Esophagus muscularis mucosa (tissue), 3 donors: ENCODE measurements at regions not wholly inside any gene's neighbourhood (a gene's known extent, or its start where the extent isn't known, plus 50 kb on each side); places are given as distances from the start of the nearest gene placed in this dataset.
"Not testable (repeated sequence)": the region's sequence is repeated elsewhere in the genome, so short reads cannot be mapped to it uniquely, and the experiment has no call there.

ENCODE experiments used
- POLR2A ChIP-seq: fragments of 450-650 bp; IDR thresholded peaks from one replicate; pipeline ENCODE4 v1.6.1; 2017; ENCODE audit warnings: antibody characterized with exemption, moderate library complexity, mild to moderate bottlenecking, low read depth
- POLR2AphosphoS5 ChIP-seq, 2 donors: sonication (generic); formaldehyde crosslinking; IDR thresholded peaks; one replicate each; pipeline ENCODE4 v1.6.1; 2017; ENCODE audit warnings: antibody characterized with exemption in 2 of 2
- TF ChIP-seq, protein P1 (sequence below), 3 experiments: fragments of 200-600 bp in 2 of 3; fragments of 450-650 bp in 1 of 3; sonication (generic) in 2 of 3; IDR thresholded peaks; one replicate each; pipeline ENCODE4 v1.5.1; 2017 to 2019; ENCODE audit warnings: antibody characterized with exemption in 3 of 3, mild to moderate bottlenecking in 2 of 3, moderate library complexity in 1 of 3

DNA sequence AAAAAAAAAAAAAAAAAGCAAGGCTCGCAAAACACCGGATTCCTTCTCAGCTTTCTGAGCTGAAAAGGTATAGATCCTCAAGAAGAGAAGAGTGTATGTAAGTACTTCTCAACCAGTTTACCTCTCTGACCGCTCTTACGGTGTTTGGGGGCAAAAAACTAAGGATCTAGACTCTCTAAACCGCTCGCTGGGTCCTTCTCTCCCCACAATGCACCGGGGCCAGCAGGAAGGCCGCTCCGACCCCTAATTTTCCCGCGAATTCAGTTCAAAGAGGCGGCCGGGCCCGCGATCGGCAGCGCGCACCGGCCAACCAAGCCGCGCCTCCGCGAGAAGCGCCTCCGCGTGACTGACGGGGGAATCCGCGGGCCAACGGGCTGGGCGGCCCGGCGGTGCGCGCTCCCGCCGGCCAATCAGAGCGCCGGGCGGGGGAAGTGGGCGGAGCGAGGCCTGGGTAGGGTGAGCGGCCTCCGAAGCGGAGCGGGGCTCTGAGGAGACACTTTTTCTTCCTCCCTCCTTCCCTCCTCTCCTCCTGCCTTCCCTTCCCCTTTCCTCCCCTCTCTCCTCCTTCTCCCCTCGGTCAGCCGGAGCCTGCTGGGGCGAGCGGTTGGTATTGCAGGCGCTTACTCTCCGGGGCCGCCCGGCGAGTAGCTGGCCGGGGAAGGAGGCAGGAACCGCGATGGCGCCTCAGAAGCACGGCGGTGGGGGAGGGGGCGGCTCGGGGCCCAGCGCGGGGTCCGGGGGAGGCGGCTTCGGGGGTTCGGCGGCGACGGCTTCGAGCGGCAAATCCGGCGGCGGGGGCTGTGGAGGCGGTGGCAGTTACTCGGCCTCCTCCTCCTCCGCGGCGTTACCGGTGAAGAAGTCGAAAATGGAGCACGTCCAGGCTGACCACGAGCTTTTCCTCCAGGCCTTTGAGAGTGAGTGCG lies 93.0 kb downstream of the CRLF3 start:
- TF ChIP-seq, protein P1, sequence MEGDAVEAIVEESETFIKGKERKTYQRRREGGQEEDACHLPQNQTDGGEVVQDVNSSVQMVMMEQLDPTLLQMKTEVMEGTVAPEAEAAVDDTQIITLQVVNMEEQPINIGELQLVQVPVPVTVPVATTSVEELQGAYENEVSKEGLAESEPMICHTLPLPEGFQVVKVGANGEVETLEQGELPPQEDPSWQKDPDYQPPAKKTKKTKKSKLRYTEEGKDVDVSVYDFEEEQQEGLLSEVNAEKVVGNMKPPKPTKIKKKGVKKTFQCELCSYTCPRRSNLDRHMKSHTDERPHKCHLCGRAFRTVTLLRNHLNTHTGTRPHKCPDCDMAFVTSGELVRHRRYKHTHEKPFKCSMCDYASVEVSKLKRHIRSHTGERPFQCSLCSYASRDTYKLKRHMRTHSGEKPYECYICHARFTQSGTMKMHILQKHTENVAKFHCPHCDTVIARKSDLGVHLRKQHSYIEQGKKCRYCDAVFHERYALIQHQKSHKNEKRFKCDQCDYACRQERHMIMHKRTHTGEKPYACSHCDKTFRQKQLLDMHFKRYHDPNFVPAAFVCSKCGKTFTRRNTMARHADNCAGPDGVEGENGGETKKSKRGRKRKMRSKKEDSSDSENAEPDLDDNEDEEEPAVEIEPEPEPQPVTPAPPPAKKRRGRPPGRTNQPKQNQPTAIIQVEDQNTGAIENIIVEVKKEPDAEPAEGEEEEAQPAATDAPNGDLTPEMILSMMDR (IDR thresholded peaks at IDR 0.05): not testable (repeated sequence)
- TF ChIP-seq POLR2A (peak; percentile 66), POLR2AphosphoS5 (IDR thresholded peaks at IDR 0.05) (peak; percentile 50 to 92)
